HG02885 (cell line): ENCODE measurements at regions not wholly inside any gene's neighbourhood (a gene's known extent, or its start where the extent isn't known, plus 50 kb on each side); places are given as distances from the start of the nearest gene placed in this dataset.
"Not testable (repeated sequence)": the region's sequence is repeated elsewhere in the genome, so short reads cannot be mapped to it uniquely, and the experiment has no call there.

Source experiments
- ATAC-seq: cut with Tn5 transposase; IDR thresholded peaks from one replicate; pipeline ENCODE4 v1.9.1; 2021; ENCODE audit warnings: mild to moderate bottlenecking; ENCODE audit not compliant: unreplicated experiment, poor library complexity

DNA sequence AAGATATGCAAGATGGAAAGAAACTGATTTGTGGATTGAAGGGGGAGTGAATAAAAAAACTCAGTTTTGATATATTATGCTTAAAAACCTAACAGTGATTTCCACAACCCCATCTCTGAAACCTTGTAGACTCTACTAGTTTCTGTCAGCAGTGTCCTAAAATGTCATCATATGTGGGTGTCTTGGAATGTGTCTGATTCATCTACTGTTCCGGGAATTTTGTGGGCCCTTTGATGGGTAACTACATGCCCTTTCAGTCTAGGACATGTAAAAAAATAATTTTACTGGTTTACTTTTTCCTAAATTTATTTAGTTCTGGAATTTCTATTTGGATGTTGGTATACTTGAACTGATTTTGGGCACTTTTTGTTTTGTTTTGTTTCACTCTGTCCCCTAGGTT, 118.9 kb upstream of the NMUR2 start:
- ATAC-seq: no peak

DNA sequence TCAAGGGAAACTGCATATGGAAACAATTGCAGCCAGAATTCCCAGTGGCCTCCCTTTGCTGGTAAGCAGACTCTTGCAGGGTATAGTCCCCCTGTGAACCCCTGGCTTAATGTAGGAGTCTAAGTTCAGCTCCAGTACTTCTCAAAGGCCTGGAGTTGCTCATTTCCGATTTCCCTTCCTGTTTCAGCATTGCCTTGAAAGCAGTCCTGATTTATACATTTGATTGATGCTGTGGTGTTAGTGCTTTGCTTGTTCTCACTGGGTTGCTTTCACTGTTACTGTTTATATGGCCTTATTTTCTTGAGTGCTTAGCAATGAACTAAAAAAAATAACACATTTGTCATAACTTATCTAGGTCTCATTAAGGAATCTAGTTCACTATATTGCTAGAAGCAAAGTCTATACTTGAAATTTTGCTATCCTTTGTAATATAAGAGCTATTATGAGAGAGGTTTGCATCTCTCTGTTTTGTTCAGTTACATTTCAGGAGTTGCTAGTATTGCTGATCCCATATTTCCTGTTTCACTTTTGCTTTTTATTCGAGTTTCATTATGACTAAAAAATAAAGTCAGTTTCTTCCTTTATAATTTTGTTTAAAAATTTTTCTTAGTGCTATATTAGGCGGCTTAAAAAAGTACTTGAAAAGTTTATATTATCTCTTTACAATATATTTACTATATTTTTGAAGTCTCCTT, 122.4 kb upstream of the NMUR2 start:
- ATAC-seq: peak; percentile 71

- ATAC-seq: no peak
Observed at GRCh38 chr5:152529440-152529839, 124.4 kb upstream of the NMUR2 start.

- no peak for ATAC-seq
Observed at GRCh38 chr5:152532714-152533113, 127.6 kb upstream of the NMUR2 start.

DNA sequence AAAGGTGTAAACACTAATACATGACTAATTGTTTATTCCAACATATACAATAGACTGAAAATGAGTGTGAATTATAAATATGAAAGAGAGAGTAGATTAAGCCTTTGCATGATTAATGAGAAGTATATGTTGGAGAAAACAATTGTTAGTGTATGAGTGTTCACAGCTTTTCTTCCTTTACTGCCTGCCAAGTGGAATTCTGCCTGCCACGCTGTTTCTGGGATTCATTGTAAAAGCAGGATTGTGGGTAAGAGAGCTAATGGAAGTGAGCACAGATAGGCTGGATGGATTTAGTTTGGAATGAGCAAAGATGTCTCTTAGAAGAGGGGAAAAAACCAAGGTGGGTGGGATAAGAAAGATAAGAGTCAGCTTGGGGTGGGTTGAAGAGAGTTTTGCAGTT, 129.6 kb upstream of the NMUR2 start:
- ATAC-seq: no peak

DNA sequence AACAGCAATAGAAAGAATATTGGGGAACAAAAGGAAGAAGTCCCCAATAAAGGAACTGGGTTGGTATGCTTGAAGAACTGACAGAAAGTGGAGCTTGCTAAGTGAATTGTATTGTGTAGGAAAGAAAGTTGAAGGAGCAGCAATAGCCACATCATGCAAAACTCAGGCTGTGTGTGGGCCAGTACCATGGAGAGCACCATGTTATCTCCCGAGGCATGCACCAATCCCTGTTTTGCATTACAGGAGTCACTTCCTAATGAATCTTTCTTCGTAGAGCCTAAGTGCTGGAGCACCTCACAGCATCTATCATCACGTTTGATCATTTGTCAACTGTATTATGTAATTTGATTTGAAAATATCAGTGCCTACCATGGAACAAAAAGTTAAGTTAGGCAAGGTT, 137.7 kb upstream of the NMUR2 start:
- ATAC-seq: no peak

DNA sequence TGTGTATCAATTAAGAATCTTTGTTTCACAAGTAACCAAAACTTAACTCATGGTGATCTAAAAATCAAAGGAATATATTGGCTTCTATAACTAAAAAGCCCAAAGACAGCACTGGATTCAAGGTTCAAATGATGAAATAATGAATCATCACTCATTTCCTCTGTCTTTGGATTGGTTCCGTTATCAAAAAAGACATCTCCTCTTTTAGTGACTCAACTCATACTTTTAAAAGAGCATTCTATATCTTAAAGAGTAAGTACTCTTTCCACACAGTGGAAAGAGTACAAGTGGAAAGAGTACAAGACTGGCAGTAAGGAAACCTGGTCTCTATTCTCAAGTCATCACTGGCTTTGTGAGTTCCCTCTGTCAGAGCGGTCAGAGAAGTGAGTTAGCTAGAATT, 141.4 kb upstream of the NMUR2 start:
- ATAC-seq: no peak

GRCh38 chr5:152547202-152547601, 142.1 kb upstream of the NMUR2 start:
- no peak for ATAC-seq

GRCh38 chr5:152549709-152550108, 144.6 kb upstream of the NMUR2 start:
- ATAC-seq: peak; percentile 40

GRCh38 chr5:152551061-152551460, 146.0 kb upstream of the NMUR2 start:
- ATAC-seq: no peak

GRCh38 chr5:152556784-152557183, 151.7 kb upstream of the NMUR2 start:
- no peak for ATAC-seq

GRCh38 chr5:152560512-152561137, 155.5 kb upstream of the NMUR2 start:
- ATAC-seq: peak; percentile 82

- ATAC-seq: no peak
Observed at GRCh38 chr5:152568016-152568415, 162.9 kb upstream of the NMUR2 start.

DNA sequence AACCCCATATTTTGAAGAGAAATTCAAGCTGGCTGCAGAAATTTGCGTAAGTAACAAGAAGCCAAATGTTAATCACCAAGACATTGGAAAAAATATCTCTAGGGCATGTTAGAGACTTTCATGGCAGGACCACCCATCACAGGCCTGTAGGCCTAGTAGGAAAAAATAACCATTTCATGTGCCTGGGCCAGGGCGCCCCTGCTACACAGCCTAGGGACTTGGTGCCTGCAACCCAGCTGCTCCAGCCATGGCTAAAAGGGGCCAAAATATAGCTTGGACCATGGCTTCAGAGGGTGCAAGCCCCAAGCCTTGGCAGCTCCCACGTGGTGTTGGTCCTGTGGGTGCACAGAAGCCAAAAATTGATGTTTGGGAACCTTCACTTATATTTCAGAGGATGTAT, 167.7 kb upstream of the NMUR2 start:
- ATAC-seq: no peak

DNA sequence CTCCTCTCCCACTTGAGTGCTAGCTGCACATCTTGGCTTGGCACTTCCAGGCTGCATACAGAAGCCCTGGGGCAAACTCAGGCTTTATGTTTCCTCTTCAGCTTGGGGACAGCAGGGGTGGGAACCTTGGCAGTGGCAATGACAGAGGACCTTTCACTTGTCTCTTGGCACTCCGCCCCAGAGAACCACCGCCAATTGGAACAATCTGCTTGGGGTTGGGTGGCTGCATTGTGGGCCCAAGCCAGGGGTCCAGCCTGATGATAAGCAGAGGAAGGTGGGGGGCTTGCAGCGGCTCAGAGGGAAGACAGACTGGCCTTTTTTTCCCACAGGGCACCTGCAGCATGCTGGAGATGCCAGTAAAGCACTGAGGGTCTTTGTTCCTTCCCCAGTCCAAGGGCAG, 179.0 kb upstream of the NMUR2 start:
- no peak for ATAC-seq

DNA sequence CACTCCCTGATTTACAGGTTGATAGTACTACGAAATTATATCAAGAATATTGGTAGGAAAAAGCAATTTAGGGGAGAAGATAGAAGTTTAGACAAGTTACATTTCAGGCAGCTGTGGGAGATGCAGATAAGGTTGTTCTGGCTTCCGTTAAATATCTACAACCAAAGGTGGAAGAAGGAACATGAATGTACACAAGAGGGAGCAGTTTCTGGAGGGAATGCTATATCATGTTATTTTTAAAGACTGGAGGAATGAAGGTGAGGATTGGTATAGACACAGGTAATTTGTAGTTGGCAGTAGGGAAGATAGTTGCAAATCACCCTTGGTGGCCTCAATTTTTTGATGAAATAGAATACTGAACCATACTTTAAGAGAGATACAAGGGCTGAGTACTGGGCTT, 187.3 kb upstream of the NMUR2 start:
- ATAC-seq: no peak

- peak; percentile 53 for ATAC-seq
Observed at GRCh38 chr5:152593388-152593787, 188.3 kb upstream of the NMUR2 start.

DNA sequence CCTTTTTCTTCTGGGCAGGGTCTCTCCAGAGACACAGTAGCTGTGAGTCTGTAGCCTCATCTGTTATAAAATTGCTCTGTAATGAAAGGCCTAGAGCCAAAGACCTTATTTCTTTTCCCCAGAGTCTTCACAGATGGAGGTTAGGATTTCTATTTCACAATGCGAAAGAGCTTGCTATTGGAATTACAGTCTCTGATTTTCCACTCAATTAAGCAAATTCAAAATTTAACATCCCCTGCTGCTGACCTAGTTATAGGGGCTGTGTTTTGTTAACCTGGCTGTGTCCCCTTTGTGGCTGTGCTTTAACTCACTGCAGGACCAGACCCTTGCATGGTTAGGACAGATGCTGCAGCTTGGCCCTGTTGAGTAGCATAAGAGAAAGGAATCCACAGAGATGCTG, 190.3 kb upstream of the NMUR2 start:
- ATAC-seq: no peak

DNA sequence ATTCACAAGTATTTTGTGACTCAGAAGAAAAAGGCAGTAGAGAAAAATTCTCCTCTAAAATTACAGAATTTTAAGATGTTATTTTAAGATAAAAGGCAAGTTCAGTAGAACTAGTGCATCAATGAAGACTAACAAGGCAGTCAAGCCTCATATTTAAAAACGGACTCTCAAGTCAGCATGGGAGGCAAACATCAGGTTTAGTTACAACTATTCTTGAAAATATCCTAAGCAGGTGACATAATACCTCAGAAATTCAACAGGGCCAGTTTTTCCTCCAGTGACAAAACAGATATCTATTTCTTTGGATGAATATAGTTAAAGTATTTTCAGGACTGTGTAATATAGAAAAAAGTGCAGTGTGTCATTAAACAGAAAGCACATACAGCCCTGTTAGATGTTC, 194.0 kb upstream of the NMUR2 start:
- no peak for ATAC-seq

GRCh38 chr5:152601806-152602732, 197.0 kb upstream of the NMUR2 start:
- no peak for ATAC-seq

GRCh38 chr5:152606050-152606449, 201.0 kb upstream of the NMUR2 start:
- not testable (repeated sequence) for ATAC-seq
